GM19035 (cell line): ENCODE measurements at regions not wholly inside any gene's neighbourhood (a gene's known extent, or its start where the extent isn't known, plus 50 kb on each side); places are given as distances from the start of the nearest gene placed in this dataset.
"Not testable (repeated sequence)": the region's sequence is repeated elsewhere in the genome, so short reads cannot be mapped to it uniquely, and the experiment has no call there.

Source experiments
- ATAC-seq: cut with Tn5 transposase; IDR thresholded peaks from one replicate; pipeline ENCODE4 v1.9.1; 2021; ENCODE audit not compliant: unreplicated experiment

DNA sequence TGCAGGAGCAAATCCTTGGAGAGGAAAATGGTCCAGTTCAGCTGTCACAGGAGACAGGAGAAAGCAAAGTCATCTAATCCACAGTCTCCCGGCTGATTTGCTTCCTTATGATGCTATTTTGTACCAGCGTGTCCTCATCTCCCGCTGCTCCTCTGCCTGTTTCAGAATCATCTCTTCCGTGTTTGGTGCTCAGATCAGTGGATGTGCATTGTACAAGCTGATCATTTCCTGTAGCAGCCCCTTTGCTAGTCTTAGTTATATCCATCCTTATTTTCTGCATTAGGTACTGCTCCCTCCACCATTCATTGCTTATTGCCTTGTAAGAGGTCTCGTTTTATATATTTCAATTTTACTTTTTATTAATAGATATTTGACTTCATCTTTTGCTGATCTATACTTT lies 219.9 kb upstream of the PRSS58 start:
- ATAC-seq = not testable (repeated sequence)

DNA sequence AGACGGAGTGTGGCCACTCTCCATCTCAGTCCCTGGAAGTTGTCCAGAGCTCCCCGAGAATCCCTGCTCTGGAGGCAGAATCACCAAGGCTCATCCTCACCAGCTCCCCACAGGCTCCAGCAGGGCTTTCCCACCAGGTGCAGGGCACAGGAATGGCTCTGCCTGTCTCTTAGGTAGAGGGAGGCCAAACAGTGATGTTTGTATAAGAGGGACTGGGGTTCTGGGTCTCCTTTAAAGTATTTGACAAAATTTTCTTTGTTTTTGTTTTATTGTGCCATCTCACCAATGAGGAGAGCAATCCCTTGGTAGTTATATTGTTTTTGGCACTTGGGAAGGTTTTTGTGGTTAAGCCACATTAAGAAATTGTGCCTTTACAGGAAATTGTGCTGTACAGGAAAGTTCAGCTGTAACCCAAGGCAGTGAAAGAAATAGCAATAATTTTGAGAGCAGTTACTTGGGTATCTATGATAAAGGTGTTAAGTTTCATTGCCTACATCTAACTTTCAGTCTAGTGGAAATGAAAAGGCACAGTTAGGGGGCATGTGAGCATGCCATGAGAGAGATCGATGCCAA lies 219.3 kb upstream of the PRSS58 start:
- no peak for ATAC-seq

DNA sequence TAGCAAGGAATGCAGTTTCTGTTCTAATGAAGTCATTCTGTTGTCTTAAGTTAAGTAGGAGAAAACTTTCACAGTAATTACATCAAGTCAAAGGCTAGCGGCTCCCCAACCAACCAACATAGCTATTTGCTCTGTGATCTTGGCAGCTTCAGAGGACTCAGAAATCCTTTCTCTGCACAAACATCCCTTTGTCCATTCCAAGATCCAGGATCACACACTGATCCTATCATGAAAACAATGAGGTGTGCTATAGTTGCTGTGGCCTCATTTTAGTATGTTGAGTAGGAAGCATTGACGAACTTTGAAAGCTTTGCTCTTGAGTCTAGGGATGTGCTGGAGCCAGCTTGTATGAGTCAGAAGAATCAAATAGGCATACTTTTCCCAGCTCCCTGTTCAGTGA lies 218.2 kb upstream of the PRSS58 start:
- ATAC-seq = no peak

DNA sequence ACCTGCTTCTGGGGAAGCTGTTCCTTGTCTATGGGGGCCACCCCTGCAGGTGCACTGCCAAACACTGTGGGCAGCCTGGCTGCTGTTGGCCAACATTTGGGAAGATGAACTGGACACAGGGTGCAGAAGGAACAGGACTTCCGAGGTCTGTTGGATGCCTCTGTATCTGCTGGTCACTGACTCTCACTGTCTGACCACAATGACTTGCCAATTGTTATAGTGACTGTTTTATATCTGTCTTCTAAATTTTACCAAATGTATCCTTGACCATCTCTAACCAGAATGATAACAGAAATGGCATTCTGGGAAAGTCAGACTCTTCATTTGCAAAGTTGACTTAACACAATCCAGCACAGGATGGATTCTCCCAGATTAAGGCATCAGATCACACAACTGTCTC lies 214.0 kb upstream of the PRSS58 start:
- no peak for ATAC-seq

DNA sequence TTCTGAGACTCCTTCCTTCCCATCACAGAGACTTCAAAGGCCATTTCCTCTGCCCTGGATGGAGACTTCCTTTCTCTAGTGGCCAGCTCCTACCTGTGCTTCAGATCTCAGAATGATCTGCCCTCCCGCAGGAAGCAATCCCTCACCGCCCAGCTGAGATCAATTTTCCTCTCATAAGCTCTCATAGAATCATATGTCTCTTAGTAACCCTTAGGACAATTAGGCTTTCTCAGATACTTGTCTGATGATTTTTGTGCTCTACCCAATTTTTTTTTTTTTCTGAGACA lies 212.6 kb upstream of the PRSS58 start:
- no peak for ATAC-seq

DNA sequence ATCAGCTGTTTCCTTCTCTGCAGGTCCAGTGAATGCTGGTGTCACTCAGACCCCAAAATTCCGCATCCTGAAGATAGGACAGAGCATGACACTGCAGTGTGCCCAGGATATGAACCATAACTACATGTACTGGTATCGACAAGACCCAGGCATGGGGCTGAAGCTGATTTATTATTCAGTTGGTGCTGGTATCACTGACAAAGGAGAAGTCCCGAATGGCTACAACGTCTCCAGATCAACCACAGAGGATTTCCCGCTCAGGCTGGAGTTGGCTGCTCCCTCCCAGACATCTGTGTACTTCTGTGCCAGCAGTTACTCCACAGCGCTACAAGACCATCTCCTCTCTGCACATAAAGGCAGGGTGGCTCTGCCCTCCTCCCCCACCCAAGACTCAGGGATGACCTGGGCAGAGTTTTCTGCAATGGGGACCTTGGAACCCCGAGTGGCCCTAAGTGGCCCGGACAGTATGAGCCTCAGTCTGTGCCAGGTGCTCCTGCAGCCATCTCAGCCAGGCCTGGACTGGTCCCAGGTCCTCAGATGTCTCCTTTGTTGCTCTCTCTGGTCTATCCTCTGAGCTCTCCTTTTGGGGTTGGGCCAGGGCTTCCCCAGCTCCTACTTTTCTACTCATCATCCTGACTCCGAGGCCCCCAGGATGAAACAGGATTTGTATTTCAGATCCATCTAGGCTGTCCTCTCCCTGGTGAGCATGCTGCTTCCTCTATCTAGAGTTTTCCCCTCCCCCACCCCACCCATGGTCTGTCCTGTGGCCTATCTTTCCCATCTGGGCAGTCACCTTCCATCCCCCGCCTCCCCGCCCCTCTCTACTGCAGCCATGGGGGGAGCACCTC lies 212.1 kb upstream of the PRSS58 start:
- no peak for ATAC-seq

DNA sequence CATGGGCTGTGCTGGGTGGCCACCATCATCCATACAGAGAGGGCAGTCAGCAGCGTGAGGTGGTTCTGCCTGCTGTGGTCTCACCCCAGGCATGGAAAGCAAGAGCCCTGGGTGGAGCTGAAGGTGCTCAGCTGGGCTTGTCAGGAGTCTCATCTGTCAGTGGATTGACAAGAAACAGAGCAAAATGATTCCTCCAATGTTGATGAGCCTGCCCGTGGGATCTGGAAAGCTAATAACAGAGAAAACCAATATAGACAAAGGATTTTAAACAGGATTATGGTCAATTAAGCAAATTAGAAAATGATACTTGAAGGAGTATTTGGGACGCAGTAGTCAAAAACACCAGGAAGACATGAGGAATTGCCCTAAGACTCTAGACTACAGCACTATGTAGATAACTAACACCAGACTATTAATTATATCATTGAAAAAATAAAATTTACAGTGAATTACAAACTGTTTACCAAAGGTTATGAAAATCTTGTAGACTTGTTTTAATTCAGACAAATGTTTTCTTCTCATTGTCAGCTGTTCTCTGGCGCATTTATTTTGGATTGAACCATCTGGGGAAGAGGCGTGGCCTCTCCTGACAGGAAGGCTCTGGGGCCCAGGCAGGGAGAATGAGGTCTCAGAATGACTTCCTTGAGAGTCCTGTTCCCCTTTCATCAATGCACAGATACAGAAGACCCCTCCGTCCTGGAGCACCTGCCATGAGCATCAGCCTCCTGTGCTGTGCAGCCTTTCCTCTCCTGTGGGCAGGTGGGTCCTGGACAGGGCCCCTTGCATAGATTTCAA lies 211.2 kb upstream of the PRSS58 start:
- no peak for ATAC-seq

DNA sequence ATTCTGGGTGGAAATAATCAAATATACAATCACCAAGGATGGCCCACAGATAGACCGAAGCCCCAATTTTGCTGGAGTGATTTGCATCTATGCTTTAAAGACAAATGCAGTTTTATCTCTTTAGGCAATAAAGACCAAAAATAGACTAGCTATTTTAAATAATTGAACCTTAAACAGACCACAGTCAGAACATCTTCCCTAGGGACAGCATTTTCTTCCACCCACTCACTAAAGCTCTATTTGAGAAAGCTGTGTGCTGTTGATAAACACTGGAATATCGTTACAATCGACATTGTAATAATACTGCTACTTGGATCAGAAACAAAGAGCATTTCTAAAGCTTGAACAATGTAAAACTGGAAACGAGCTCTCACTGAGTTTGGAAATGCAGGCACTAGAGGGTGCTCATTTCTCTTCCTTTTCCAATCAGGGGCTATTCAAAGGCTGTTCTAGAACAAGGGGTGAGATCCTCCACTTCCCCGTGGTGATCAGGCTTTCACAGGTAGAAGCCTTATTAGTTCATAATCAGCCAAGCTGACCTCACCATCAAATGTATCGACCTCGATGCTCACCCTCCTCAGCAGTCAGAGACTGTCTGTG lies 209.3 kb upstream of the PRSS58 start:
- ATAC-seq = not testable (repeated sequence)

DNA sequence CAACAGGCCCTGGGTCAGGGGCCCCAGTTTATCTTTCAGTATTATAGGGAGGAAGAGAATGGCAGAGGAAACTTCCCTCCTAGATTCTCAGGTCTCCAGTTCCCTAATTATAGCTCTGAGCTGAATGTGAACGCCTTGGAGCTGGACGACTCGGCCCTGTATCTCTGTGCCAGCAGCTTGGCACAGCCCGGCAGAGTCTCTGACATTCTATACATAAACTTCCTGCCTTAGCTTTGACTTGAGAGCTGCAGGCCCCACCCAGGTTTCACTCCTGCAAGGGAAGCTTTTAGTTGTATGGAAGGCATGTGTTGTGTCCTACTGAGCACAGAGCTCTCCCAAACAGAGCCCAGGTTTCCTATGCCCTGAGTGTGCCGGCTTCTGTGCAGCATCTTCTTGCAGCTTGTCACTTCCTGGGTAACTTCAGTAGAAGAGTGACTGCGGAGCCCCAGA lies 205.6 kb upstream of the PRSS58 start:
- no peak for ATAC-seq

DNA sequence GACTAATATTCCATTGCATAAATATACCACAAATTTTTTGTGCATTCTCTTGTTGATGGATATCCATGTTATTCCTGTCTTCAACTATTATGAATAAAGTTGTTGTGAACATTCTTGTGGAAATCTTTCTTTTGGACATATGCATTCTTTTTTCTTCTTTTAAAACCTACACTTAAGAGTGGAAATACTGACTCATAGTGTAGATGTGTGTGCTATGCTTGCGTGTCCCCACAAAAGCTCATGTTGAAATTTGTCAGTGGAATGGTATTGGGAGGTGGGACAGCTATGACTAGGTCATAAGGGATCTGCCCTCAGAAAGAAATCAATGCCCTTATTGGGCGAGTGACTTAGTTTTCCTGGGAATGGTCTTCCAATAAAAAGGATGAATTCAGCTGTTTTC lies 203.6 kb upstream of the PRSS58 start:
- no peak for ATAC-seq

DNA sequence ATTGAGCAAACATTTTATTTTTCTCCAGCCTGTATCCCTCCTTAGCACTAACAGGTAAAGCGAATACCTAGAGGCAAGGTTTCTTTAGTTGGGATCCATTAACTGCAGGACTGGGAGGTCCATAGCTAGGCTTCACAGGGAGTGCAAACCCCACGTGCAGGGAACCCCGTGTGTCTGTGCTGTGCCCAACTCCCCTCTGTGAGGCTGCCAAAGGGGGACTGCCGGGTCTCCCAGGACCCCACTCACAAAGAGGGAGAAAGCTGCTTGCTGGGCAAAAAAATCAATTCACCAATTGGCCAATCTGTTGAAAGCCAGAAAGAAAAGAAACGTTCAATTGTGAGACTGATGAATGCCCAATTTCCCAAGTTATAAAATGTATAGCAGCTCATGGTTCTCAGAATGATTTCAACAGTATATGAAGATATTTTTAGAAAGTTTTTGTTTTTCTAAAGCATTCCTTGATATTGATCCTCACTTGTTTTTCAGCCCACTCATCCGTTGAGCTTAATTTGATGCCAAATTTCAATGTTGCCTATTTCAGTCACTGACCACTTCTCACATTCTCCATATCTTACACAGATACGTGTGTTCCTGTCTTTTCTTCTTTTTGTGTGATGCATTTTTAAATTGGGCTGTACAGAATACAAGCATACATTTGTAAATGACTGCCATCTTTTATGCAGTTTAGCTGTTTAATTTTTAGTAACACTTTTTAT lies 202.7 kb upstream of the PRSS58 start:
- ATAC-seq = no peak

DNA sequence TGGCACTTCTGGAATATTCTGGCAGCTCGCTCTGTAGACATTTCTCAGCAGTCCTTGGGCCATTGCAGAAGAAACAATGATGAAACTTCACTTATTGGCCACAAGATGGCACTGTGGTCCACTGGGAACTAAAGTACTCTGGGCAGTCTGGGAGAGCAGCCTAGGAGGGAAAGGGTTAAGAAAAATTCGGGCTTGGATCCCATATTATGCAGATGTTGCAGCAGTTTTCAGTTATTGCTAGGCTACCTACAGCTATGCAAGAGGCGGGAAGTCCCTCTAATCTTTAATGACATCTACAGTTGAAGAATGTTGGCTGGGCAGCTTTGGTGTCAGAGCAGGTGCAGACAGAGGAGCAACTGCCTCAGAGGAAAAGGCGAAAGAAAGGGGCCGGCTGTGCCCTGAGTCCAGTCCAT lies 201.7 kb upstream of the PRSS58 start:
- ATAC-seq = peak; percentile 80

DNA sequence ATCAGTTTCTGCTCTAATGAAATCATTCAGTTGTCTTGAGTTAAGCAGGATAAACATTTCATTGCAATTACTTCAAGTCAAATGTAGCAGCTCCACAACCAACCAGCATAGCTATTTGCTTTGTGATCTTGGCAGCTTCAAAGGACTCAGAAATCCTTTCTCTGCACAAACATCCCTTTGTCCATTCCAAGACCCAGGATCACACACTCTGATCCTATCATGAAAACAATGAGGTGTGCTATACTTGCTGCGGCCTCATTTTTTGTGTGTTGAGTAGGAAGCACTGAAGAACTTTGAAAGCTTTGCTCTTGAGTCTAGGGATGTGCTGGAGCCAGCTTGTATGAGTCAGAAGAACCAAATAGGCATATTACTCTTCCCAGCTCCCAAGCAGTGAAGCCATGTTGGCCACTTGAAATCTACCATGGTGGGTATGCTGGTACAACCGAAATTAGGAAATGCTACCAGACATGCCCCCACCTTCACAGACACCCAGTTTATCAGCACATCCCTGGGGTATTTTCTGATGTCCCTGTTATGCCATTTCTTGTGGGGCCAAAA lies 199.4 kb upstream of the PRSS58 start:
- no peak for ATAC-seq

DNA sequence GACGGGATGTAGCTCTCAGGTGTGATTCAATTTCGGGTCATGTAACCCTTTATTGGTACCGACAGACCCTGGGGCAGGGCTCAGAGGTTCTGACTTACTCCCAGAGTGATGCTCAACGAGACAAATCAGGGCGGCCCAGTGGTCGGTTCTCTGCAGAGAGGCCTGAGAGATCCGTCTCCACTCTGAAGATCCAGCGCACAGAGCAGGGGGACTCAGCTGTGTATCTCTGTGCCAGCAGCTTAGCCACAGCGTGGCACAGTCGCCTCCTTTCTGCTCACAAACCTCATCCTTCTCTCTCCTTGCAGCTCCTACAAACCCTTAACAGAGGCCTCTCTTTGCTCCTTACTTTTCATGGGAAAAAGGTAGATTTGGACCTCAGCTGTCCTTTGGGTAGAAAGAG lies 197.5 kb upstream of the PRSS58 start:
- no peak for ATAC-seq

DNA sequence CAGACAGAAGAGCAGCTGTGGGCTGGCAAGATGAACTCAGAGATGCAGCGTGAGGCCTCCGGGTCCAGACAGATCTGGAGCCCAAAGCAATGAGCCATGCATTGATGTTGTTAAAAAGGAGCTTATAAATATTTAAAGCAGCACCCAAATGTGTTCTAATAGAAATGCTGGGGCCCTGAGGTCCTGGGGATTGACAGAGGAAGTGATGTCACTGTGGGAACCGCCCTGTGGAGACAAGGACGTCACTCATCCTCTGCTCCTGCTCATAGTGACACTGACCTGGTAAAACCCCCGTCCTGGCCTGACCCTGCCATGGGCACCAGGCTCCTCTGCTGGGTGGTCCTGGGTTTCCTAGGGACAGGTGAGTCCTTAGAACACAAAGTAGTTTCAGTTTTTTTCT lies 197.0 kb upstream of the PRSS58 start:
- no peak for ATAC-seq

DNA sequence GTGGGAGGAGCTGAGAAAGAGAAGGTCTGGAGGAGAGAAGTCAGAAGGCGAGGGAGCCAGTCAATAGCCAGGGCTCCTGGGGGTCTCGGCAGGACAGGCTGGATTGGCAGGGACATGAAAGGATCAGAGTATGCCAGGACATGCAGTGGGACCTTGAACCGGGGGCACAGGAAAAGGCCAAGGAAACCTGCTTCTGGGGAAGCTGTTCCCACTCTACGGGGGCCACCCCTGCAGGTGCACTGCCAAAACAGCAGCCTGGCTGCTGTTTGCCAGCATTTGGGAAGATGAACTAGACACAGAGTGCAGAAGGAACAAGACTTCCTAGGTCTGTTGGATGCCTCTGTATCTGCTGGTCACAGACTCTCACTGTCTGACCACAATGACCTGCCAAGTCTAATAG lies 194.9 kb upstream of the PRSS58 start:
- no peak for ATAC-seq

DNA sequence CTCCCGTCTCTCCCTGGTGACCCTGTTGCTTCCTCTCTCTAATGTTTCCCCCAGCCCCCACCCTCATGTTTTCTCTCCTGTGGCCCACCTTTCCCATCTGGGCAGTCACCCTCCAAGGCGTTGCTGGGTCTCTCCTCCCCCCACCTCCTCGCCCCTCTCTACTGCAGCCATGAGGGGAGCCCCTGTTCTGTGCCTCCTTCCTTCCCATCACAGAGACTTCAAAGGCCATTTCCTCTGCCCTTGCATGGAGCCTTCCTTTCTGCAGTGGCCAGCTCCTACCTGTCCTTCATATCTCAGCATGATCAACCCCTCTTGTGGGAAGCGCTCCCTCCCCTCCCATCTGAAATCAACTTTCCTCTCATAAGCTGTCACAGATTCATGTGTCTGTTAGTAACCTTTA lies 194.0 kb upstream of the PRSS58 start:
- ATAC-seq = no peak

DNA sequence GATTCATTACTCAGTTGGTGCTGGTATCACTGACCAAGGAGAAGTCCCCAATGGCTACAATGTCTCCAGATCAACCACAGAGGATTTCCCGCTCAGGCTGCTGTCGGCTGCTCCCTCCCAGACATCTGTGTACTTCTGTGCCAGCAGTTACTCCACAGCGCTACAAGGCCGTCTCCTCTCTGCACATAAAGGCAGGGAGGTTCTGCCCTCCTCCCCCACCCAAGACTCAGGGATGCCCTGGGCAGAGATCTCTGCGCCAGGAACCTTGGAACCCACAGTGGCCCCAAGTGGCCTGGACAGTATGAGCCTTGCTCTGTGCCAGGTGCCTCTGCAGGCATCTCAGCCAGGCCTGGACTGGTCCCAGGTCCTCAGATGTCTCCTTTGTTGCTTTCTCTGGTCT lies 193.4 kb upstream of the PRSS58 start:
- ATAC-seq = no peak

DNA sequence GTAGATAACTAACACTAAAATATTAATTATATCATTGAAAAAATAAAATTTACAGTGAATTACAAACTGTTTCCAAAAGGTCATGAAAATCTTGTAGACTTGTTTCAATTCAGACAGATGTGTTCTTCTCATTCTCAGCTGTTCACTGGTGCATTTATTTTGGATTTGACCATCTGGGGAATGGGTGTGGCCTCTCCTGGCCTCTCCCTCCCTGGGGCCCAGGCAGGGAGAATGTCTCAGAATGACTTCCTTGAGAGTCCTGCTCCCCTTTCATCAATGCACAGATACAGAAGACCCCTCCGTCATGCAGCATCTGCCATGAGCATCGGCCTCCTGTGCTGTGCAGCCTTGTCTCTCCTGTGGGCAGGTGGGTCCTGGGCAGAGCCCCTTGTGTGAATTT lies 192.8 kb upstream of the PRSS58 start:
- no peak for ATAC-seq

DNA sequence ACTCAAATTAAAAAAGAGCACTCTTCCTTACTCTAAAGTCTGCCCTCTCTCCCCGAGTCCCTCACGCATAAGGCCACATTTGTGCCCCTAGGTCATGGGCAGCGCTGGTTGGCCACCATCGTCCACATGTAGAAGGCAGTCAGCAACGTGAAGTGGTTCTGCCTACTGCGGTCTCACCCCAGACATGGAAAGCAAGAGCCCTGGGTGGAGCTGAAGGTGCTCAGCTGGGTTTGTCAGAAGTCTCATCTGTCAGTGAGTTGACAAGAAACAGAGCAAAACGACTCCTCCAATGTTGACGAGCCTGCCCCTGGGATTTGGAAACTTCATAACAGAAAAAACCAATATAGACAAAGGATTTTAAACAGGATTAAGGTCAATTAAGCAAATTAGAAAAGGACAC lies 192.3 kb upstream of the PRSS58 start:
- no peak for ATAC-seq

DNA sequence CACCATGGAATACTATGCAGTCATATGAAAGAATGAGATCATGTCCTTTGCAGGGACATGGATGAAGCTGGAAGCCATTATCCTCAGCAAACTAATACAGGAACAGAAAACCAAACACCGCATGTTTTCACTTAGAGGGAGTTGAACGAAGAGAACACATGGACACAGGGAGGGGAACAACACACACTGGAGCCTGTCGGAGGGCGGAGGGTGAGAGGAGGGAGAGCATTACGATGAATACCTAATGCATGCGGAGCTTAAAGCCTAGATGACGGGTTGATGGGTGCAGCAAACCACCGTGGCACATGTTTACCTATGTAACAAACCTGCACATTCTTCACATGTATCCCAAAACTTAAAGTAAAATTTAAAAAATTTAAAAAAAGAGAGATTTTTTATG lies 191.0 kb upstream of the PRSS58 start:
- not testable (repeated sequence) for ATAC-seq
